SK-N-MC (cell line): ENCODE measurements at regions not wholly inside any gene's neighbourhood (a gene's known extent, or its start where the extent isn't known, plus 50 kb on each side); places are given as distances from the start of the nearest gene placed in this dataset.

Experiments used
- EZH2 ChIP-seq: fragments of 200-600 bp; sonication (generic); IDR thresholded peaks from one replicate; pipeline ENCODE4 v1.6.1; 2017; ENCODE audit warnings: antibody characterized with exemption
- POLR2AphosphoS5 ChIP-seq: IDR thresholded peaks from 2 replicates; pipeline ENCODE4 v1.6.1; 2012; ENCODE audit warnings: mild to moderate bottlenecking, low read depth, low read length, borderline replicate concordance

- no peak for TF ChIP-seq POLR2AphosphoS5
- TF ChIP-seq EZH2, result no peak
These were observed 79.9 kb upstream of the TMTC4 start for GRCh38 chr13:100754459-100754858.
